COR-L47 (cell line): ENCODE measurements at regions not wholly inside any gene's neighbourhood (a gene's known extent, or its start where the extent isn't known, plus 50 kb on each side); places are given as distances from the start of the nearest gene placed in this dataset.
"Not testable (repeated sequence)": the region's sequence is repeated elsewhere in the genome, so short reads cannot be mapped to it uniquely, and the experiment has no call there.

Source experiments
- DNase-seq: peaks from one replicate; lab custom pipeline; 2025; lab: John Stamatoyannopoulos, UW

- DNase-seq, result not testable (repeated sequence)
Observed at GRCh38 chr1:206312274-206312665, 108.9 kb downstream of the SRGAP2 start.

- DNase-seq, result not testable (repeated sequence)
Observed at GRCh38 chr1:206314951-206315636, 111.8 kb downstream of the SRGAP2 start.

GRCh38 chr1:206316901-206317300 lies 113.6 kb downstream of the SRGAP2 start:
- not testable (repeated sequence) for DNase-seq

GRCh38 chr1:206317878-206318514 lies 114.7 kb downstream of the SRGAP2 start:
- not testable (repeated sequence) for DNase-seq

GRCh38 chr1:206320227-206320626 lies 116.9 kb downstream of the SRGAP2 start:
- not testable (repeated sequence) for DNase-seq

GRCh38 chr1:206326159-206326939 lies 123.0 kb downstream of the SRGAP2 start:
- not testable (repeated sequence) for DNase-seq

- DNase-seq, result not testable (repeated sequence)
Observed at GRCh38 chr1:206331597-206331996, 128.3 kb downstream of the SRGAP2 start.

- not testable (repeated sequence) for DNase-seq
Observed at GRCh38 chr1:206333316-206333715, 130.0 kb downstream of the SRGAP2 start.

GRCh38 chr1:206333897-206334296 lies 130.6 kb downstream of the SRGAP2 start:
- not testable (repeated sequence) for DNase-seq

GRCh38 chr1:206334481-206334880 lies 131.1 kb downstream of the SRGAP2 start:
- peak; percentile 27 for DNase-seq

GRCh38 chr1:206335162-206335561 lies 131.8 kb downstream of the SRGAP2 start:
- not testable (repeated sequence) for DNase-seq

- DNase-seq, result not testable (repeated sequence)
Observed at GRCh38 chr1:206335875-206336846, 132.8 kb downstream of the SRGAP2 start.

- DNase-seq, result not testable (repeated sequence)
Observed at GRCh38 chr1:206337024-206337423, 133.3 kb upstream of the IKBKE start.

GRCh38 chr1:206350493-206351275 lies 119.6 kb upstream of the IKBKE start:
- DNase-seq, result not testable (repeated sequence)

GRCh38 chr1:206351276-206352052 lies 118.8 kb upstream of the IKBKE start:
- not testable (repeated sequence) for DNase-seq

GRCh38 chr1:206356310-206356709 lies 114.0 kb upstream of the IKBKE start:
- DNase-seq, result not testable (repeated sequence)

- DNase-seq, result not testable (repeated sequence)
Observed at GRCh38 chr1:206357962-206358361, 112.3 kb upstream of the IKBKE start.

- DNase-seq, result not testable (repeated sequence)
Observed at GRCh38 chr1:206358771-206359170, 111.5 kb upstream of the IKBKE start.

GRCh38 chr1:206359377-206359776 lies 110.9 kb upstream of the IKBKE start:
- DNase-seq, result not testable (repeated sequence)
